Heart right ventricle (tissue), 16 donors: ENCODE measurements at regions not wholly inside any gene's neighbourhood (a gene's known extent, or its start where the extent isn't known, plus 50 kb on each side); places are given as distances from the start of the nearest gene placed in this dataset.

Experiments
- ATAC-seq, 8 donors: fragments of 200-7000 bp; cut with Tn5 transposase; one replicate each; pipeline ENCODE4 v1.9.1; 2020; ENCODE audit warnings: mild to moderate bottlenecking in 8 of 8, moderate library complexity in 8 of 8, moderate number of reproducible peaks in 1 of 8
- DNase-seq, 2 donors: peaks; one replicate each; pipeline ENCODE4 v3.0.0-alpha.2; 2020
- H3K27ac ChIP-seq, 10 donors: fragments of 200-600 bp; sonication (generic) in 2 of 10; one replicate each; pipeline versions ENCODE4 v1.5.0 to v1.8.0; 2020 to 2022; ENCODE audit warnings: mild to moderate bottlenecking in 3 of 10
- H3K27me3 ChIP-seq, 7 donors: fragments of 200-600 bp; one replicate each; pipeline ENCODE4 v1.8.0; 2021 to 2022; ENCODE audit warnings: mild to moderate bottlenecking in 2 of 7
- H3K36me3 ChIP-seq, 9 donors: fragments of 200-600 bp; sonication (generic) in 1 of 9; one replicate each; pipeline versions ENCODE4 v1.5.0 to v1.8.0; 2020 to 2022; ENCODE audit warnings: mild to moderate bottlenecking in 2 of 9
- H3K4me1 ChIP-seq, 9 donors: fragments of 200-600 bp; sonication (generic) in 1 of 9; one replicate each; pipeline versions ENCODE4 v1.5.0 to v1.8.0; 2020 to 2022; ENCODE audit warnings: mild to moderate bottlenecking in 4 of 9
- H3K4me3 ChIP-seq, 10 donors: fragments of 200-600 bp; sonication (generic) in 2 of 10; one replicate each; pipeline versions ENCODE4 v1.5.0 to v1.8.0; 2020 to 2022; ENCODE audit warnings: mild to moderate bottlenecking in 7 of 10, moderate library complexity in 2 of 10
- H3K9me3 ChIP-seq, 11 donors: fragments of 200-600 bp in 10 of 11; sonication (generic) in 2 of 11; one replicate each; pipeline versions ENCODE4 v1.5.0 to v1.8.0; 2013 to 2022; ENCODE audit warnings: mild to moderate bottlenecking in 2 of 11, control low read depth in 1 of 11, moderate library complexity in 1 of 11
- CTCF ChIP-seq, 9 donors: fragments of 200-600 bp; sonication (generic) in 2 of 9; IDR thresholded peaks; one replicate each; pipeline versions ENCODE4 v1.5.0 to v1.8.0; 2021 to 2022; ENCODE audit warnings: antibody characterized with exemption in 9 of 9, mild to moderate bottlenecking in 5 of 9, moderate library complexity in 1 of 9
- WGBS, 2 donors: extraction: QIAGEN DNeasy Blood & Tissue Kit; methylation state at CpG; one replicate each; pipeline ENCODE4 v1.1.7; 2013; ENCODE audit warnings: inconsistent platforms in 1 of 2; 5-methylcytosine and 5-hydroxymethylcytosine counted together
- intact Hi-C, 10 donors: fragments of 100-400 bp; cut with DNase I; formaldehyde crosslinking; loops; one replicate each; pipeline versions ENCODE4 v1.11.1 to v1.14.2; 2022
- donor health status: Arrhythmogenic right ventricular cardiomyopathy.
- donor health status: ischemic (EF 13 %, LVEDD 7.1; RV severe dilation, severe dysfunction).
- donor health status: healthy with polysubstance abuse.
- donor health status: DM: no; HTN: yes; CAD: no.
- donor health status: DM: no; HTN: no; CAD: no.
- donor health status: ischemic (EF 25% LVEDD 6.9; RV normal size, moderate dysfunction).
- donor health status: ischemic (EF 25% LVEDD 5.7; RV mildly dilated, moderate dysfunction).
- donor health status: healthy.
- donor health status: DM: yes; HTN: yes; CAD: no.
- donor health status: Ischemic cardiomyopathy.
- donor health status: ischemic (EF 35%, LVEDD 5.7; RV mildly dilated, moderate dysfunction).
- donor health status: nonischemic (EF 11% LVEDD 7.7; RV severe dilation, severe dysfunction).
- donor health status: DM: yes; HTN: yes; CAD: no.
- donor health status: PGD.
- donor health status: ischemic (EF 29% LVEDD 5.4; RV normal size, mild dysfunction).
- donor health status: nonischemic (EF 23%, LVEDD 6.1; RV moderate dilation, normal function).

GRCh38 chr3:31157047-31157694 is 262.7 kb upstream of the GADL1 start:
- ATAC-seq (no peak), DNase-seq (no peak)
- peak overlapping the region in 1 of 10 donors; percentile 31 for H3K4me3 ChIP-seq

GRCh38 chr3:31157893-31158620 is 263.6 kb upstream of the GADL1 start:
- Histone ChIP-seq H3K27ac (no peak overlapping the region), H3K9me3 (no peaks in the 10 kb centered on the region), H3K27me3 (no peaks in the 10 kb centered on the region), H3K36me3 (no peaks in the 10 kb centered on the region), H3K4me3 (no peak overlapping the region), H3K4me1 (no peaks in the 10 kb centered on the region)
- intact Hi-C loops = no loop called here
- no peak for TF ChIP-seq CTCF (IDR thresholded peaks at IDR 0.05)
- ATAC-seq = no peak
- no peak for DNase-seq
- WGBS, 2 donors = 84 to 90% methylated on average over 3 of the region's 3 CpGs

More at GRCh38 chr3:31157047-31157694, 262.7 kb upstream of the GADL1 start:
- H3K27ac ChIP-seq = no peak overlapping the region
- no peak for TF ChIP-seq CTCF (IDR thresholded peaks at IDR 0.05)
- no peaks in the 10 kb centered on the region for H3K36me3 ChIP-seq
- no peaks in the 10 kb centered on the region for H3K27me3 ChIP-seq
- H3K9me3 ChIP-seq = no peaks in the 10 kb centered on the region
- 89 to 92% methylated on average over 8 of the region's 8 CpGs for WGBS, 2 donors
- H3K4me1 ChIP-seq = no peaks in the 10 kb centered on the region
- intact Hi-C loops = no loop called here

- ATAC-seq (no peak), DNase-seq (no peak)
- Histone ChIP-seq H3K27me3 (no peaks in the 10 kb centered on the region), H3K27ac (no peak overlapping the region), H3K36me3 (no peaks in the 10 kb centered on the region), H3K4me3 (no peak overlapping the region), H3K9me3 (no peaks in the 10 kb centered on the region), H3K4me1 (peaks cover 0 to 1% (median 0%) of the 10 kb centered on the region in 9 donors)
- WGBS, 2 donors = 93 to 94% methylated on average over 4 of the region's 4 CpGs
- intact Hi-C loops = no loop called here
- TF ChIP-seq CTCF (IDR thresholded peaks at IDR 0.05) = no peak
Observed at GRCh38 chr3:31159331-31160039, 265.0 kb upstream of the GADL1 start.

GRCh38 chr3:31161889-31162288 is 267.4 kb upstream of the GADL1 start:
- Histone ChIP-seq H3K27me3 (no peaks in the 10 kb centered on the region), H3K4me3 (no peak overlapping the region), H3K4me1 (peaks cover 0 to 22% (median 12%) of the 10 kb centered on the region in 9 donors), H3K9me3 (no peaks in the 10 kb centered on the region), H3K36me3 (no peaks in the 10 kb centered on the region), H3K27ac (no peak overlapping the region)
- intact Hi-C loops = no loop called here
- DNase-seq (no peak), ATAC-seq (no peak)
- TF ChIP-seq CTCF (IDR thresholded peaks at IDR 0.05) = no peak
